Peyer's patch (tissue), 4 donors: ENCODE measurements at regions not wholly inside any gene's neighbourhood (a gene's known extent, or its start where the extent isn't known, plus 50 kb on each side); places are given as distances from the start of the nearest gene placed in this dataset.

Experiments
- DNase-seq, 3 donors: peaks; one replicate each; pipeline ENCODE4 v3.0.0-alpha.2; 2017 to 2019
- H3K27ac ChIP-seq, 4 donors: fragments of 200-600 bp; sonication (generic); one replicate each; pipeline ENCODE4 v1.5.1; 2016 to 2019
- H3K27me3 ChIP-seq, 2 donors: fragments of 200-600 bp; sonication (generic); one replicate each; pipeline ENCODE4 v1.5.1; 2019
- H3K36me3 ChIP-seq, 3 donors: fragments of 200-600 bp; sonication (generic); one replicate each; pipeline ENCODE4 v1.5.1; 2016 to 2019
- H3K4me1 ChIP-seq, 4 donors: fragments of 200-600 bp; sonication (generic); one replicate each; pipeline ENCODE4 v1.5.1; 2016 to 2019
- H3K4me3 ChIP-seq, 4 donors: fragments of 200-600 bp; sonication (generic); 1 replicate in 3 of 4; 2 replicates in 1 of 4; pipeline ENCODE4 v1.5.1; 2016 to 2019; ENCODE audit warnings: mild to moderate bottlenecking in 1 of 4
- H3K9me3 ChIP-seq, 4 donors: fragments of 200-600 bp; sonication (generic); one replicate each; pipeline ENCODE4 v1.5.1; 2016 to 2019; ENCODE audit warnings: mild to moderate bottlenecking in 1 of 4
- CTCF ChIP-seq, 6 experiments: fragments of 450-650 bp in 4 of 6; fragments of 200-600 bp in 2 of 6; sonication (generic) in 1 of 6; IDR thresholded peaks; one replicate each; pipeline ENCODE4 v1.5.1; 2017 to 2019; ENCODE audit warnings: antibody characterized with exemption in 6 of 6, mild to moderate bottlenecking in 3 of 6, moderate library complexity in 1 of 6
- POLR2A ChIP-seq, 2 donors: fragments of 450-650 bp; IDR thresholded peaks; one replicate each; pipeline ENCODE4 v1.5.1; 2017; ENCODE audit warnings: antibody characterized with exemption in 2 of 2, mild to moderate bottlenecking in 2 of 2, moderate library complexity in 2 of 2

- Histone ChIP-seq H3K36me3 (no peaks in the 10 kb centered on the region), H3K27me3 (no peaks in the 10 kb centered on the region), H3K4me3 (no peak overlapping the region), H3K27ac (no peak overlapping the region), H3K9me3 (no peaks in the 10 kb centered on the region), H3K4me1 (no peaks in the 10 kb centered on the region)
- TF ChIP-seq POLR2A (IDR thresholded peaks at IDR 0.05), result no peak
- no peak for TF ChIP-seq CTCF (IDR thresholded peaks at IDR 0.05)
- DNase-seq, result no peak
Observed at GRCh38 chr7:68679459-68680234, 918.6 kb upstream of the AUTS2 start.

- no peak overlapping the region for H3K4me3 ChIP-seq
- no peak overlapping the region for H3K27ac ChIP-seq
- H3K4me1 ChIP-seq, result no peaks in the 10 kb centered on the region
- TF ChIP-seq POLR2A (IDR thresholded peaks at IDR 0.05) (no peak), CTCF (IDR thresholded peaks at IDR 0.05) (no peak)
- H3K36me3 ChIP-seq, result no peaks in the 10 kb centered on the region
- no peaks in the 10 kb centered on the region for H3K9me3 ChIP-seq
- DNase-seq, result no peak
- H3K27me3 ChIP-seq, result no peaks in the 10 kb centered on the region
Observed at GRCh38 chr7:68680235-68680872, 917.9 kb upstream of the AUTS2 start.

- H3K9me3 ChIP-seq, result no peaks in the 10 kb centered on the region
- no peak overlapping the region for H3K27ac ChIP-seq
- H3K4me3 ChIP-seq, result no peak overlapping the region
- H3K36me3 ChIP-seq, result no peaks in the 10 kb centered on the region
- H3K4me1 ChIP-seq, result no peaks in the 10 kb centered on the region
- H3K27me3 ChIP-seq, result no peaks in the 10 kb centered on the region
- no peak for TF ChIP-seq CTCF (IDR thresholded peaks at IDR 0.05)
- no peak for TF ChIP-seq POLR2A (IDR thresholded peaks at IDR 0.05)
- DNase-seq, result no peak
Observed at GRCh38 chr7:68682910-68683309, 915.4 kb upstream of the AUTS2 start.

GRCh38 chr7:68684246-68684839 lies 913.9 kb upstream of the AUTS2 start:
- no peak for DNase-seq
- Histone ChIP-seq H3K9me3 (no peaks in the 10 kb centered on the region), H3K27me3 (no peaks in the 10 kb centered on the region), H3K36me3 (no peaks in the 10 kb centered on the region), H3K4me3 (no peak overlapping the region), H3K27ac (no peak overlapping the region), H3K4me1 (no peaks in the 10 kb centered on the region)
- TF ChIP-seq POLR2A (IDR thresholded peaks at IDR 0.05), result no peak
- TF ChIP-seq CTCF (IDR thresholded peaks at IDR 0.05), result no peak

GRCh38 chr7:68684996-68685395 lies 913.3 kb upstream of the AUTS2 start:
- Histone ChIP-seq H3K9me3 (no peaks in the 10 kb centered on the region), H3K4me3 (no peak overlapping the region), H3K27ac (no peak overlapping the region), H3K27me3 (no peaks in the 10 kb centered on the region), H3K4me1 (no peaks in the 10 kb centered on the region), H3K36me3 (no peaks in the 10 kb centered on the region)
- no peak for DNase-seq
- no peak for TF ChIP-seq CTCF (IDR thresholded peaks at IDR 0.05)
